VCaP (cell line): ENCODE measurements at regions not wholly inside any gene's neighbourhood (a gene's known extent, or its start where the extent isn't known, plus 50 kb on each side); places are given as distances from the start of the nearest gene placed in this dataset.

Experiments
- H3K27ac ChIP-seq: fragments of 450-650 bp; 2 replicates; pipeline ENCODE4 v1.5.1; 2017
- CTCF ChIP-seq: fragments of 450-650 bp; conservative IDR thresholded peaks from 2 replicates; pipeline ENCODE4 v1.5.1; 2017; ENCODE audit warnings: mild to moderate bottlenecking, moderate library complexity

GRCh38 chr17:15007147-15007553 is 258.0 kb downstream of the PMP22 start:
- H3K27ac ChIP-seq: no peak overlapping the region
- TF ChIP-seq CTCF: no peak

GRCh38 chr17:15006421-15007128 is 258.6 kb downstream of the PMP22 start:
- TF ChIP-seq CTCF: no peak
- H3K27ac ChIP-seq: no peak overlapping the region

- no peak overlapping the region for H3K27ac ChIP-seq
- TF ChIP-seq CTCF: no peak
These were observed 264.5 kb downstream of the PMP22 start for GRCh38 chr17:15000661-15001060.

- H3K27ac ChIP-seq: no peak overlapping the region
- TF ChIP-seq CTCF: no peak
These were observed 267.8 kb downstream of the PMP22 start for GRCh38 chr17:14997290-14997689.

GRCh38 chr17:14986127-14986526 is 279.0 kb downstream of the PMP22 start:
- TF ChIP-seq CTCF: no peak

GRCh38 chr17:14972844-14973243 is 292.3 kb downstream of the PMP22 start:
- TF ChIP-seq CTCF: no peak
- no peak overlapping the region for H3K27ac ChIP-seq

More at GRCh38 chr17:14986127-14986526, 279.0 kb downstream of the PMP22 start:
- H3K27ac ChIP-seq: no peak overlapping the region

GRCh38 chr17:14971054-14971453 is 294.1 kb downstream of the PMP22 start:
- no peak for TF ChIP-seq CTCF

More at GRCh38 chr17:14971054-14971453, 294.1 kb downstream of the PMP22 start:
- H3K27ac ChIP-seq: no peak overlapping the region
